GM21367 (cell line): ENCODE measurements at regions not wholly inside any gene's neighbourhood (a gene's known extent, or its start where the extent isn't known, plus 50 kb on each side); places are given as distances from the start of the nearest gene placed in this dataset.
"Not testable (repeated sequence)": the region's sequence is repeated elsewhere in the genome, so short reads cannot be mapped to it uniquely, and the experiment has no call there.

ENCODE experiments used
- ATAC-seq: cut with Tn5 transposase; IDR thresholded peaks from one replicate; pipeline ENCODE4 v1.9.1; 2021; ENCODE audit not compliant: unreplicated experiment

DNA sequence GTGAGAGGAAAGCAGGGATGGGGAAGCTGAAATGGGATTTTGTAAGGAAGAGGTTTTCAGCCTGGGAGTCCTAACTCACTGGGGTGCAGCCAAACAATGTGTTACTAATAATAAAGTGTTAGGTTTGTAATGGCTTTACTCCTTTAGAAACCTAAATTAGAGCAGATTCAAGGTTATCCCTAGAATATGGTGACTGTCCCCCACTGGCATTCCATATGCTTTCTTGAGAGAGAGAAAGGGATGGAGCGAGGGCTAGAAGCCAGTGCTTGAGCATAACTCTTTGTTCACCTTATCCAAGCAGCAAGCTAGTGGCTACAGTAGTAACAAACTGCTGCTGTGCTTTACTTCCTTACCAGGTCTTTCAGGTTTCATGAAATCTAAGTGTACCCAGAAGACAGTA lies 249.1 kb upstream of the PGRMC2 start:
- no peak for ATAC-seq

DNA sequence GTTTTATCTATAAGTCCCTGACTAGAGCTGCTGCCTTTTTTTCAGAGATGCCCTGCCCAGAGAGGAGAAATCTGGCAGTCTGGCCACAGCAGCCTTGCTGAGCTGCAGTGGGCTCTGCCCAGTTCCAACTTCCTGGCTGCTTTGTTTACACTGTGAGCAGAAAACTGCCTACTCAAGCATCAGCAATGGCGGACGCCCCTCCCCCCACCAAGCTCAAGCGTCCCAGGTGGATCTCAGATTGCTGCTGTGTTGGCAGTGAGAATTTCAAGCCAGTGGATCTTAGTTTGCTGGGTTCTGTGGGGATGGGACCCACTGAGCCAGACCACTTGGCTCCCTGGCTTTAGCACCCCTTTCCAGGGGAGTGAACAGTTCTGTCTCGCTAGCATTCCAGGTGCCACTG lies 247.9 kb upstream of the PGRMC2 start:
- not testable (repeated sequence) for ATAC-seq

DNA sequence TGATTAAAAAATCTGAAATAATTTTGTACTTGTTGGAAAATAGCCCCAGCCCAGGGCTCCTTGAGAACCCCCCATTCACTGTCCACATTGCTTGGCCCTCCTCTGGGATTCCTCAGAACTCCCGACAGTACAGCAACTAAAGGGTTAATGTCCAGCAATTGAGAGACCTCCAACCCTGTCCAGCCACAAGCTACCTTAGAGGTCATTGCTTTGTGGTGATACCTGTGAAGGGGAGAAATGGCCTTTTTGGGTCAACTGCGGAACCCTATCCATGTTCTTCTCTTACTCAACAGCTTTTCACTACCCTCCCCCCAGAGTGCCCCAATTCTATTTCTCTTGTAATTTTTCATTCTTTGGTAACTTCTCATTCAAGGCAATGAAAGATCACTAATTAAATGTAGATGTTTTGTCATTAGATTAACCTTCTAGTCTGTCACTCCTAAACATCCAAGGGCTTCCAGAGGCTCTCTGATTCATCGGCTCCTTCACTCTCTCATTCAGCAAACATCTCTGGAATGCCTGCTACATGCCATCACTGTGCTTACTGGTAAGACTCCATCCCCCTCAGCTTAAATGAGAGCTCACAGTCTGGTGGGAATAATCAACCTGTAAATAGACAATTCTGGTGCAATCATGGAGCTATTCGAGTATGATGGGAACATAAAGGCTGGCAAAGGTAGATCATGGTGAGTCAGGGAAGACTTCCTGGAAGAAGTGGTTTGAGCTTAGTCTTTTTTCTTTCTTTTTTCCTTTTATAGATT lies 241.4 kb upstream of the PGRMC2 start:
- ATAC-seq = no peak

DNA sequence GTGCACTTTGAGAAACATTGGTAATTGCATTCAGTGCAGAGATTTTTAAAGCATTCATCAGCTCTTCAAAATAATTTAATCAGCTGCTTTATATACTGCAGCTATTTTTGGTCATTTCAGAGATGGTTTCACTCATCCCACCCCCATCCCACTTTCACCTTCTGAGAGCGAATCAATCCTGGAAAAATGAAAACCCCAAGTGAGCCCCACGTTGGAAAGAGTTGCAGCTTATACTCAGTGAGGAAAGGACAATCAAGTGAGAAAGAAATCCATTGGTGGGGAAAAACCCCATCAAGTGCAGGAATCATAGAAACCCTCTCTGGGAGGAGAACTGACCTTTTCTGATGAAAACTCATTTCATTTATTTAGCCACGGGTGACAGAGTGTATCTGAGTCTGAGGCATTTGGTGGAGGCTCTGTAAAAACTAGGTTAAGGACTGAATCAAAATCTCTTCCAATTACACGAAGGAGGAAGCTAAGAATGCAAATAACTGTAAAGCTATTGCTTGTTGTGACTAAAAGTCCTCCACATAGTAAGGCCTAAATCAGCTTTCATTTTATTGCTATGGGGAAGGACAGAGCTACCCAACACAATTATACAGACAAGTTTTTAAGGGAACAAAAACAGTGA lies 240.4 kb upstream of the PGRMC2 start:
- no peak for ATAC-seq

DNA sequence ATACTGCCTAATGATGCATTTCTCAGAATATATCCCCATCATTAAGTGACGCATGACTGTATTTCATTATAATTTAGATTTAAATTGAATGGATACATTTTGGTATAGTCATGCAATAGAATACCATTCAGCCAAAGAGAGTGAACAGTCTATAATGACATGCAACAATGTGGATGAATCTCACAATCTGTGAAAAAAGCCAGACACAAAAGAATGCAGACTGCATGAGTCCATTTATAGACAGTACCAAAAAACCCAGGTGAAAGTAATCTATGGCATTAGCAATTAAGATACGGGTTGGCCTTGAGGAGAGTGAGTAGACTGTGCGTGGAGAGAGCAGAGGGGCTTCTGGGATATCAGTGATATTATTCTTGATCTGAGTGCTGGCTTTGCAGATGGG lies 239.7 kb upstream of the PGRMC2 start:
- ATAC-seq = no peak

DNA sequence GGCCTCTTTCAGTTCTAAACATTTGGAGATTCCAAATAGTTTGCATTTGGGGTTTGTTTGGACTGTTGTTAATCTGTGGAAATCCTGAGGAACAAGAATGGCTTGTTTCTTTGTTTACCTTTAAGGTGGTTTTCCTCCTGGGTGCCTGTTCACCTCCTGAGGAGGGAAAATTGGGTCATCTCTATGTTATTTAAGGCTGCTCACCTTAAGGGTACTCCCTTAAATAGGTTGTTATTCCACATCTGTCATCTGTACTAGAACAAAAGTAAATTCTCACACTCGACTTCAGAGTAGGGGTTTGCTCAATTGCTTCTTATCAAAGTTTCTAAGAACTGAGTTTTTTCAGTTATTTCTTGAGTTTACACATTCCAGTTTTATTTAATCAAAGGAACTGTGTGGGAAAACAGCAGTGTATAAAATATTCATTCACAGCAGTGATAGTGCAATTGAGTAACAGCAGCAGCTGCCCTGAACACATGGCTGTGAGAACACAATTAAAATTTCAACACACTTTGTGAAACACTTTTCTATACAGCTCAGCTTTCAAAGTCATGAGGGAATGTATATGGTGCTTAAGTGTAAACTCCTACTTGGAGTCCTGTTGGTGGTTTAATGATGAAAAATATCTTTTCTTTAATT lies 238.5 kb upstream of the PGRMC2 start:
- no peak for ATAC-seq

DNA sequence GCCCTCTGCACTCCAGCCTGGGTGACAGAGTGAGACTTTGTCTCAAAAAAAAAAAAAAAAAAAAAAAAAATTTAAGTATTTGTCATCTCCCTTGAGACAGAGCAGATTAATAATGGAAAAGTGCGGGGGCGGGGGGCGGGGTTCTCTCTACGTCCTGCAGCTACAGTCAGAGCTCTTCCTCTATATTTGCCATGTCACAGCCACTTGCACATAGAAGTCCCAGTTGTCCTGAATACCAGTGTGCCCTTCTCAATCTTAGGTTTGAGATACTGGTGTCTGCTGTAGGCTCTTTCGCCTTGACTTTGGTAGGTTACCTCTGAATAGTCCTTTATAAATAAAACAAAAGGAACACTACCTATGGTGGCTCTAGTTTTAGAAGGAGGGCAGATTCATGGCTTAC lies 237.8 kb upstream of the PGRMC2 start:
- no peak for ATAC-seq

DNA sequence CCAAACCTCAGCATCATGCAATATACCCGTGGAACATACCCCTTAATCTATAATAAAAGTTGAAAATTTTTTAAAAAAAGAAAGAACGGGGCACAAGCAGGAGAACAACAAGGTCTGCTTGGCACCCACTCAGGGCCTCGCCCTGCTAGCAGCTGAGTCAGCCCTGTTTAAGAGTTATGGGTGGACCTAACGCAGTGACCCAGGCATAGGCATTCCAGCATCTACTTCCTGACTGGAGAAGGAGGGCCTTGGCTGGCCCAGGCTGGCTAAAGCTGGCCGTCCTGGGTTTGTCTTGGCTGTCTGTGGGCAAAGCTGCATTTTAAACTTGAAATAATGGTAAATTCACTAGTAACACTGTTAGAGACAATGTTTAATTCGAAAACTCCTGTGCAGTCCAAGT lies 236.7 kb upstream of the PGRMC2 start:
- no peak for ATAC-seq

DNA sequence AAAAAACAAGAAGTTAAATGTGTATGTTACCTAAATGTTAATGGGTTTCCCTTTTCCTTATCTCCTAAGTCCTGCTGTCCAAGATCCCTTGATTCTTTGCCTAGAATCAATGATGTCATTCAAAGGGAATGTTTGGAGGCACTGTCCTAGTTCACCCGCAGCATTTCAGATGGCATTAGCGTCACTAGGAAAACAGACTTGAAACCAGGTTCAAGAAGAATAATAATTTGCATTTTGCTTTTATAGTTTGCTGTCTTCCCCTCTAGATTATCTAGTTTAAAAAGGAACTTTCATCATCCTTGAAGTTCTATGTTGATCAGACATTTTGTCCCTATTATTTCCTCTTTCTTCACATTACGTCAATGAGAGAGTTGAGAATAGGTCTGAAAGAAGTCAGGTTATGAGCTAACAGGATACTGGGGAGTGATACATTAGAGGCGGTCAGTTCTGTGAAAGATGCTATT lies 234.1 kb upstream of the PGRMC2 start:
- no peak for ATAC-seq

DNA sequence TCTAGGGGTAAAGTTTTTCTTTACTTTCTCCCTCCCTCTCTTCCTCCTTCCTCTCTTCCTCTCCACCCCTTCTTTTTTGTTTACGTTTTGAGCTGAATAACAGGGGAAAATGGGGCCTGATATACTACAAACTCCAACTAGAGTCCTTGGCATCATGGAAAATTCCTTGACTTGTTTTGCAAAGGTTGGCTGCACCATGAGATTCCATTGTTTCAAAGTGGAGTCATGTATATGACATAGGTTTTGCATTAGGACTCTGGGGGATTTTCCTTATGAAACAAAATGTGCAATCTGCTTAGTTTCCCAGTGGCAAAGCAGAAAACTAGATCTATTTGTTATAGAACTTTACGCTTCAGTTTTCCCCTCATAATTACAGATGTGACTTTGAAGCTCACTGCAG lies 233.5 kb upstream of the PGRMC2 start:
- ATAC-seq = no peak

DNA sequence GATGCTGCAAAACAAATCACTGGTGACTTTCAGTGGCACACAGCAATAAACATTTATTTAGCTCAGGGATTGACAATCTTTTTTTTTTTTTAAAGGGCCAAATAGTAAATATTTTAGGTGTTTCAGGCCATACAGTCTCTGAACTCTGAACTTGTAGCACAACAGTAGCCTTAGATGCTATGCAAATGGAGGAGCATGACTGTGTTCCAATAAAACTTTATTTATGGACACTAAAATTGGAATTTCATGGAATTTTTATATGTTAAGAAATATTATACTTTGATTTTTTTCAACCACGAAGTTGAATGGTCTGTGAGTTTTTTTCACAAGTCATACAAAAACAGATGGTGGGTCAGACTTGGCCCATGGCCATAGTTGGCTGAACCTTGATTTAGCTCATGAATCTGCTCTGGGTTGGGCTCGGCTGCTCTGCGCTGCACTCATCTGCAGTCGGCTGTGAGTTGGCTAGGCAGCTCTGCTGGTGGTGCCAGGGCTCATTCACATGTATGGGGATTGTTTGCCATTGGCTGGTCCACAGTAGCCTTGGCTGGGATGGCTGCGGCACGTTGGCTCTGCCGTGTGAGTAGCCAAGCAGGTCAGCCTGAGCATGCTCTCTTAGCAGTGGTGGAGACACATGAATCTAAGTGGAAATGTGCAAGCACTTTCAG lies 231.7 kb upstream of the PGRMC2 start:
- no peak for ATAC-seq

DNA sequence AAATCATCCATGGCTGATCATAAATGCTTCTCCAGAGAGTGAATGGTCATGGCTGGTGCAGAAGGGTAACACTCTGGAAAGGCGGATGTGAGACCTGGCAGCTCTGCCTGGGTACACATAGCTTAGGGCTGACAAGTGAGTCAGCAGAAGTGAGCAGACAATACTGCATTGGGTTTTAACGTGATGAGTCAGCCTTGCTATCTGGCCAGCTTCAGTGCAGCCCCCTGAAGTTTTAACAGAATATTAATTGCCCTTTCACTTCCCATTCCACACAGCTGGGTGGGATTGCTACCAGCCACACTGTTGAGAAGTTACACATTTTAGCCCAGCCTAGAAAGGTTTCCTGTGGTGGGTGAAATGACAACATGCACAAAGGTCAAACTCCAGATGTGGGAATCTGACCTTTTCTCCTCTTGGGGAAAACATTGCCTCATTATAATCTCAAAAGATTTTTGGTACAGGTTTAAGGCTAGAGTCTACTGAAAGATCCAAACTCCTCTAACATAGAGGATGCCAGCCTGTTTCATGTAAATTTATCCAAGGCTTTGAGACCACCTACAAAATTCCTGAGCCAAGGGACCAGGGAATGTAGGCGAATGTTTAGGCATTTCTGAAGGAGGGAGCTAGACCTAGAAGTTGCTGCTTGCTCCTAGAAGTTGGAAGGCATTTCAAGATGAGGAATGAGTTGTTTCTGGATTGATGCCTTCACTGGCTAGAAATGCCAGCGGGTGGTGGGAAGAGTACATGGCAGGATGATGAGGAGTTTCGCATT lies 230.3 kb upstream of the PGRMC2 start:
- ATAC-seq = peak; percentile 95

DNA sequence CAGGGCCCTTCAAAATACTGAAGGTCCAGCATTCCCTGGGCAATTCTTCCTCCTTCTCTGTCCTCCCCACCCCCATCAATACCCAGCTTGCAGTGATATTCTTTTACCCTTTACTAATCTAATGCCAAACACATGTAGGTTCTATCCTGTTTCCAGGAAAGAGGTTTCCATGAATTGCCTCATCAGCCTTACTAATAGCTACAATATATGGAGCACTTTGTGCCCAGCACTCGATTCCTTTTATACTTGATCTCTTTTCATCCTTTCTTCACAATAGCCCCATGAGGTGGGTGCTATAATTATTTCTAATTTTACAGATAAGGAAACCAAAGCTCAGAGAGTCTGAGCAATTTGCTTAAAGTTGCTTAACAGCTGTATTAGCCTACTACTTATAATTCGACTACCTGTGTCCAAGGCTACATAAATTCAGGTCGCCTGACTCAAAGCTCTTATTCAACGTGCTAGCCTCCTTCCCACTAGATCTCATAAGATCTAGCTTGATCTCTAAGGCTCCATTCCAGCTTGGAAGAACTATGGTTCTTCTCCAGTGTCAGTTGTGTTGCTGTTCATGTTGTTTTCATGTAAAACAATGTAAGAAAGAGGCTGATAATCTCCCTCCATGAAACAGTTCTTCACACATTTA lies 229.6 kb upstream of the PGRMC2 start:
- peak; percentile 0 for ATAC-seq

DNA sequence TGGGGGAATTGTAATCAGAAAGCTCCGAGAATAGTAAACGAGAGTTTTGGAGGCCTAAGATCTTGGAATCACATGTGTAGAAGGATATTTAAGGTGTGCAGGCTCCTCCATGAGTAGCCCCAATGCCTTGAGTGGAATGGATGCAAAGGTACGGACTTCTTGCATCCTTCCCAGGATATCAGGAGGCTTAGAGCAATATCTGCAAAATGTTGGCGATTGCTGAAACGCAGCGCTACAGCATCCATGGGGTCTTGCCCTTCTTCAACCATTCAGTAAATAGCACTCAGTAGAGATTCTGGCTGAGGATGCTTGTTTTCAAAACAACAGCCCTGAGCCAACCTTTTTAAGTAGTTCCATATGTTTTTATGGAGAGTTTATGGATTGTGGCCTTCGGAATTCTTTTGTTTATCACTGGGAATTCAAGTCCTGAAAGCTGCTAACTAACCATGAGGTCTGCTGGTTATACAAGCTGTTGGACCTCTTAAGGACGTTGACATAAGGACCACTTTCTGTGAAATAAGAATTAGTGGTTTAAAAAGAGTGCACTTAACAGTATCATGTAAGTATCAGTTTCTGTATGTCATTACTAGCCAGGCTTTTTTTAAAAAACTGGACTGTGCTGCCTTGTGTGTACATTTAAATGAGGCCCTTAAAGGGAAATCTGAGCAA lies 228.8 kb upstream of the PGRMC2 start:
- peak; percentile 49 for ATAC-seq

DNA sequence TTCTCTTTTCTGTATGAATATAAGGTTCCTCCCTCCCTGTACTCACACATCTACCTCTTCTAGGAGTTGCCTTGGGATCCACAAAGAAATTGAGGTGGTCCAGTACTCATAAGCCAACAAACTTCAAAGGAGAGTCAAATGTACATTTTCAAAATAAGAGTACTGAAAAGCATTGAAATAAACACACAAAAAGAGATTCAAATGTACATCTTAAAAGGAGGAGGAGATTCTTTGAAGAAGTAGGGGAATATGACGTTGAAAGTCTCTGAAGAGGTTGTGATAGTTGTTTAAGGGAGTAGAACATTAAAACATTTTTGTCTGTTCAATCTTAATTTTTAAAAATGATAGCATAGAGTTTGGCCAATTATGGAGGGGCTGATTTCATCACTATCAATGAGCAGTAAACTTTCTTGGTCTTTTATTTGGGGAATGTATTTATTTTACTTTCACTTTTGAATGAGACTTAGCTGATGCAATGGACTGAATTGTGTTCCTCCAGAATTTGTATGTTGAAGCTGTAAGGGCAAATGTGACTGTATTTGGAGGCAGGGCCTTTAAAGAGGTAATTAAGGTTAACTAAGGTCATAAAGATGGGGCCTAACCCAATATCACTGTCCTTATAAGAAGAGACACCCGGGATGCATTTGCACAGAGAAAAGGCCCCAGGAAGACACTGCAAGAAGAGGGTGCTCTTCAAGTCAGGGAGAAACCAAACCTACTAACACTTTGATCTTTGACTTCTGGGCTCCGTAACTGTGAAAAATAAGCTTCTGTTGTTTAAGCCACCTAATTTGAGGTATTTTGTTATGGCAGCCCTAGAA lies 226.3 kb upstream of the PGRMC2 start:
- no peak for ATAC-seq

DNA sequence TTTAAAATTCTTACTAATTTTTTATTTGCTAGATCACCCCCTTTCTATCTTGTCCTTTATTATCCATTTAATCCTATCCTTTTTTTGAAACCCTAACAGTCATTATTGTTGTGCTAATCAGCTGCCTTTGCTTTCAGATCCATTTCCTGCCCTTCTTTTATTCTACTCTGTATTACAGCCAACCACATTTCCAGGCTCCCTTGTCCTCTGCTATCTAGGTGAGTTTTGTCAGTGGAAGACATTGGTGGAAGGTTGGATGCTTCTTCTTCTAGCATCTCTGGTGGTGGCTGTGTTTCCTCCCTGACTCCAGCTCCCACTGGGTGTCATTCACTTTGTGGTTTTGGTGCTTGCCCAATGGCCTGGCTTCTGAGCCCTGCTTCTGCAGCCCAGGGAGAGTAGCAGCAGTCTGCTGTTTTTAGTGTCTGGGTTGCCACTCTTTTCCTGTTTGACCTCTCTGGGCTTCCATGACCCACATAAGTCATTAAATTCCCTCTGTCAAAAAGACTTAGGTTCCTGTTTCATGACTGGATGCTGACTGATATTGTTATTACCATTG lies 225.2 kb upstream of the PGRMC2 start:
- ATAC-seq = no peak

DNA sequence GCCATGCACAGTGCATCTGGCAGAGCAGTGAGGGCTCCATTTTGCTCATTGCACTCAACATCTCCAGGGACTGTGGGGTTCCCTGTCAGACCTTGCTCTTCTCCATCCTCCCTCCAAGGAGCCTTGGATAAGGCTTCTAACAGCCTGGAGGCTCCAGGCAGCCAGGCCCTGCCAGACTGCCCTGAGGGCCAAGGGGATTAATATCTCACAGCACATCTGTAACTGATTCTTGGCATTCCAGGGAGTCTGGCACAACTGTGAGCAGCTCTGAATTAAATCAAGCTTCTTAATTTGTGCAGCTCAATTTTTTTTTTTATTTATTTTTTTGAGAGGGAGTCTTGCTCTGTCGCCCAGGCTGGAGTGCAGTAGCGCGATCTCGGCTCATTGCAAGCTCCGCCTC lies 224.5 kb upstream of the PGRMC2 start:
- no peak for ATAC-seq

DNA sequence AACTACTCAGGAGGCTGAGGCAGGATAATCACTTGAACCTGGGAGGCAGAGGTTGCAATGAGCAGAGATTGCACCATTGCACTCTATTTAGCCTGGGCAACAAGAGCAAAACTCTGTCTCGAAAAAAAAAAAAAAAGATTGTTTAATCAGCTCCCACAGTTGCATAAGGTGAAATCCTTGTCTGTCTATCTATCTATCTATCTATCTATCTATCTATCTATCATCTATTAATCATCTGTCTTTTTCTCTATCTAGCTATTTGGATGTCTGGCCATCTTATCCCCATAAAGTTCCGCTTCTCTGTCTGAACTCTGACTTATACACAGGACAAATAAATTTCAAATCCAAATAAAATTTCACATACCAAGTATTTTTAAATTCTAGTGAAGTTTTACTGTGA lies 223.2 kb upstream of the PGRMC2 start:
- no peak for ATAC-seq
